ENCODE measurements at regions not wholly inside any gene's neighbourhood (a gene's known extent, or its start where the extent isn't known, plus 50 kb on each side); places are given as distances from the start of the nearest gene placed in this dataset.

DNA sequence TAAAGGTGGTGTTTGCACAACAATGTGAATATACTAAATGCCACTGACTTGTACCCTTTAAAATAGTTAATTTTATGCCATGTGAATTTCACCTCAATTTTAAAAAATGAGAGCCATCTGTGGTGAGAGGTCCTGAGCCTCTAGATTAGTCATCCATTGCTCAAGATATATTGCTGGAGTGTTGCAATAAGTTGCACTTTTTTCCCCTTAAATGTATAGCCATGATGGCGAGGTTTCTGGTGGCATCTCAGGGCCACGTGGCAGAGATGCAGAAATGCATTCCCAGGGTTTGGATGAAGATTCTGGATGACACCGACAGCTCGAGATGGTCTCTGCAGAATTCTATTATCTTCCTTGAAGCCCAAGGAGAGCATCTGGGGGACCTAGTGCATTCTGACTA is 153.7 kb downstream of the AACS start:
- TF ChIP-seq, protein P1, sequence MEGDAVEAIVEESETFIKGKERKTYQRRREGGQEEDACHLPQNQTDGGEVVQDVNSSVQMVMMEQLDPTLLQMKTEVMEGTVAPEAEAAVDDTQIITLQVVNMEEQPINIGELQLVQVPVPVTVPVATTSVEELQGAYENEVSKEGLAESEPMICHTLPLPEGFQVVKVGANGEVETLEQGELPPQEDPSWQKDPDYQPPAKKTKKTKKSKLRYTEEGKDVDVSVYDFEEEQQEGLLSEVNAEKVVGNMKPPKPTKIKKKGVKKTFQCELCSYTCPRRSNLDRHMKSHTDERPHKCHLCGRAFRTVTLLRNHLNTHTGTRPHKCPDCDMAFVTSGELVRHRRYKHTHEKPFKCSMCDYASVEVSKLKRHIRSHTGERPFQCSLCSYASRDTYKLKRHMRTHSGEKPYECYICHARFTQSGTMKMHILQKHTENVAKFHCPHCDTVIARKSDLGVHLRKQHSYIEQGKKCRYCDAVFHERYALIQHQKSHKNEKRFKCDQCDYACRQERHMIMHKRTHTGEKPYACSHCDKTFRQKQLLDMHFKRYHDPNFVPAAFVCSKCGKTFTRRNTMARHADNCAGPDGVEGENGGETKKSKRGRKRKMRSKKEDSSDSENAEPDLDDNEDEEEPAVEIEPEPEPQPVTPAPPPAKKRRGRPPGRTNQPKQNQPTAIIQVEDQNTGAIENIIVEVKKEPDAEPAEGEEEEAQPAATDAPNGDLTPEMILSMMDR (IDR thresholded peaks at IDR 0.05) = no peak
- no peak for TF ChIP-seq EZH2 (IDR thresholded peaks at IDR 0.05)
